H1 (cell line): ENCODE measurements at regions not wholly inside any gene's neighbourhood (a gene's known extent, or its start where the extent isn't known, plus 50 kb on each side); places are given as distances from the start of the nearest gene placed in this dataset.

Experiments used
- CTCF ChIA-PET: fragments of 300-600 bp; sonication (Branson Sonifier 250); formaldehyde crosslinking; loops from one replicate; lab custom pipeline; 2021; ENCODE audit not compliant: partially characterized antibody; lab: Charles Lee
- POLR2A ChIA-PET: fragments of 300-600 bp; sonication (Branson Sonifier 250); formaldehyde crosslinking; loops from one replicate; lab custom pipeline; 2021; ENCODE audit warnings: inconsistent platforms; ENCODE audit not compliant: partially characterized antibody; lab: Charles Lee
- DNase-seq, 2 experiments: peaks; one replicate each; pipeline versions ENCODE4 v3.0.0 to v3.0.0-alpha.2; 2010 to 2022; ENCODE audit warnings: low spot score in 2 of 2, low read depth in 1 of 2, mixed read lengths in 1 of 2
- FAIRE-seq: peaks from 2 replicates; lab custom pipeline; 2011; peaks lifted over from hg19 to GRCh38; lab: Jason Lieb, UNC
- H2AFZ ChIP-seq: 2 replicates; pipeline ENCODE4 v1.8.1; 2012; ENCODE audit warnings: low read length, inconsistent platforms
- H2AK5ac ChIP-seq: 2 replicates; pipeline ENCODE4 v1.6.1; 2013; ENCODE audit warnings: low read depth, low read length
- H2BK120ac ChIP-seq: replicated peaks from 2 replicates; pipeline ENCODE3; 2013; ENCODE audit warnings: low read depth, low read length, inconsistent platforms
- H2BK12ac ChIP-seq: 2 replicates; pipeline ENCODE4 v1.6.1; 2013; ENCODE audit warnings: low read depth, low read length
- H2BK15ac ChIP-seq: 2 replicates; pipeline ENCODE4 v1.6.1; 2013; ENCODE audit warnings: low read length
- H2BK20ac ChIP-seq: 2 replicates; pipeline ENCODE4 v1.6.1; 2013; ENCODE audit warnings: low read length
- H2BK5ac ChIP-seq: 2 replicates; pipeline ENCODE4 v1.6.1; 2013; ENCODE audit warnings: low read depth, low read length
- H3K14ac ChIP-seq: 2 replicates; pipeline ENCODE4 v1.6.1; 2013; ENCODE audit warnings: inconsistent platforms; ENCODE audit not compliant: insufficient read length
- H3K18ac ChIP-seq: 2 replicates; pipeline ENCODE4 v1.6.1; 2013; ENCODE audit warnings: low read length; ENCODE audit errors: extremely low read depth
- H3K23ac ChIP-seq: 2 replicates; pipeline ENCODE4 v1.6.1; 2013; ENCODE audit warnings: inconsistent platforms; ENCODE audit not compliant: insufficient read length
- H3K23me2 ChIP-seq: 2 replicates; pipeline ENCODE4 v1.6.1; 2013; ENCODE audit warnings: low read depth, low read length
- H3K27ac ChIP-seq: 2 replicates; pipeline ENCODE4 v1.6.1; 2011; ENCODE audit warnings: low read depth, low read length, inconsistent platforms
- H3K27me3 ChIP-seq, 4 experiments: replicated peaks in 1 of 4; 1 replicate in 1 of 4; 2 replicates in 3 of 4; pipeline versions ENCODE4 v1.6.1 to v1.8.1; 2011 to 2013; ENCODE audit warnings: low read length in 3 of 4, mild to moderate bottlenecking in 3 of 4, inconsistent platforms in 2 of 4, mixed read lengths in 2 of 4, moderate library complexity in 1 of 4; ENCODE audit not compliant: control insufficient read depth in 3 of 4, insufficient read depth in 3 of 4; ENCODE audit errors: extremely low read depth in 1 of 4
- H3K36me3 ChIP-seq, 4 experiments: 2 replicates each; pipeline versions ENCODE4 v1.6.1 to v1.8.1; 2011 to 2013; ENCODE audit warnings: mild to moderate bottlenecking in 4 of 4, low read length in 3 of 4, moderate library complexity in 2 of 4, control low read depth in 1 of 4, inconsistent platforms in 1 of 4; ENCODE audit not compliant: insufficient read depth in 4 of 4, control insufficient read depth in 2 of 4
- H3K4ac ChIP-seq: replicated peaks from 2 replicates; pipeline ENCODE3; 2013; ENCODE audit warnings: low read length, low read depth, mixed read lengths, inconsistent platforms; ENCODE audit not compliant: insufficient read length
- H3K4me1 ChIP-seq, 4 experiments: replicated peaks in 1 of 4; 1 replicate in 1 of 4; 2 replicates in 3 of 4; pipeline versions ENCODE4 v1.6.1 to v1.8.1; 2011 to 2013; ENCODE audit warnings: low read length in 3 of 4, inconsistent platforms in 2 of 4, mixed read lengths in 1 of 4; ENCODE audit not compliant: insufficient read depth in 4 of 4, control insufficient read depth in 3 of 4
- H3K4me2 ChIP-seq, 2 experiments: 2 replicates each; pipeline versions ENCODE4 v1.6.1 to v1.8.1; 2011 to 2013; ENCODE audit warnings: low read depth in 2 of 2, low read length in 2 of 2, control low read depth in 1 of 2, inconsistent platforms in 1 of 2, mild to moderate bottlenecking in 1 of 2; ENCODE audit not compliant: insufficient read depth in 1 of 2
- H3K4me3 ChIP-seq, 4 experiments: fragments of 200-600, 300-600 bp in 1 of 4; sonication (generic), shearing (Covaris generic), sonication (Bioruptor Twin) in 1 of 4; 2 replicates each; pipeline versions ENCODE4 v1.5.1 to v1.8.1; 2011 to 2016; ENCODE audit warnings: low read length in 4 of 4, low read depth in 3 of 4, control low read depth in 2 of 4, inconsistent platforms in 2 of 4, mild to moderate bottlenecking in 2 of 4, mixed read lengths in 1 of 4, moderate library complexity in 1 of 4; ENCODE audit not compliant: insufficient read depth in 2 of 4; ENCODE audit errors: extremely low read depth in 1 of 4
- H3K56ac ChIP-seq: replicated peaks from 2 replicates; pipeline ENCODE3; 2013; ENCODE audit warnings: low read depth, mild to moderate bottlenecking, mixed read lengths, low read length, inconsistent platforms; ENCODE audit not compliant: insufficient read length
- H3K79me1 ChIP-seq: 2 replicates; pipeline ENCODE4 v1.6.1; 2013; ENCODE audit warnings: low read depth, low read length, control low read depth
- H3K79me2 ChIP-seq, 2 experiments: 2 replicates each; pipeline versions ENCODE4 v1.6.1 to v1.8.1; 2012 to 2013; ENCODE audit warnings: low read length in 2 of 2, mild to moderate bottlenecking in 2 of 2, inconsistent platforms in 1 of 2; ENCODE audit not compliant: insufficient read depth in 2 of 2, control insufficient read depth in 1 of 2
- H3K9ac ChIP-seq, 4 experiments: replicated peaks in 1 of 4; 1 replicate in 1 of 4; 2 replicates in 3 of 4; pipeline versions ENCODE4 v1.6.1 to v1.8.1; 2011 to 2013; ENCODE audit warnings: low read depth in 3 of 4, low read length in 3 of 4, control low read depth in 2 of 4, mild to moderate bottlenecking in 2 of 4, moderate library complexity in 2 of 4, inconsistent platforms in 1 of 4; ENCODE audit errors: extremely low read depth in 1 of 4
- H3K9me3 ChIP-seq, 2 experiments: 2 replicates each; pipeline versions ENCODE4 v1.6.1 to v1.8.1; 2012 to 2013; ENCODE audit warnings: mild to moderate bottlenecking in 2 of 2, moderate library complexity in 2 of 2, control low read depth in 1 of 2, inconsistent platforms in 1 of 2, low read depth in 1 of 2, low read length in 1 of 2, mixed read lengths in 1 of 2; ENCODE audit not compliant: insufficient read depth in 2 of 2
- H4K20me1 ChIP-seq, 2 experiments: replicated peaks in 1 of 2; 2 replicates each; pipeline versions ENCODE3 to v1.8.1; 2011 to 2013; ENCODE audit warnings: inconsistent platforms in 2 of 2, low read length in 2 of 2, mild to moderate bottlenecking in 1 of 2; ENCODE audit not compliant: insufficient read depth in 2 of 2, control insufficient read depth in 1 of 2
- H4K5ac ChIP-seq: 2 replicates; pipeline ENCODE4 v1.6.1; 2013; ENCODE audit warnings: low read length, low read depth, mixed read lengths, inconsistent platforms; ENCODE audit not compliant: insufficient read length
- H4K8ac ChIP-seq: 2 replicates; pipeline ENCODE4 v1.8.0; 2013; ENCODE audit warnings: mild to moderate bottlenecking, moderate library complexity, low read length, inconsistent platforms; ENCODE audit not compliant: insufficient read depth; ENCODE audit errors: extremely low read depth
- H4K91ac ChIP-seq: replicated peaks from 2 replicates; pipeline ENCODE3; 2013; ENCODE audit warnings: low read length, mixed read lengths, inconsistent platforms; ENCODE audit not compliant: insufficient read length
- BACH1 ChIP-seq: IDR thresholded peaks from 2 replicates; pipeline ENCODE4 v1.6.1; 2012; ENCODE audit warnings: low read length, improper control_type of control experiment
- CTBP2 ChIP-seq: IDR thresholded peaks from 2 replicates; pipeline ENCODE4 v1.7.0; 2011; ENCODE audit warnings: borderline replicate concordance, mild to moderate bottlenecking, moderate library complexity, mixed read lengths, low read length; ENCODE audit not compliant: insufficient read depth, insufficient read length
- EGR1 ChIP-seq: IDR thresholded peaks from 2 replicates; pipeline ENCODE4 v1.6.1; 2011; ENCODE audit warnings: low read depth, low read length, borderline replicate concordance
- EP300 ChIP-seq, 2 experiments: IDR thresholded peaks; 1 replicate in 1 of 2; 2 replicates in 1 of 2; pipeline ENCODE4 v1.6.1; 2011 to 2012; ENCODE audit warnings: low read depth in 2 of 2, low read length in 2 of 2, mild to moderate bottlenecking in 2 of 2, borderline replicate concordance in 1 of 2, inconsistent platforms in 1 of 2, moderate library complexity in 1 of 2
- NRF1 ChIP-seq: IDR thresholded peaks from 2 replicates; pipeline ENCODE4 v1.6.1; 2011; ENCODE audit warnings: mild to moderate bottlenecking, low read depth, low read length, improper control_type of control experiment
- RAD21 ChIP-seq, 2 experiments: IDR thresholded peaks in 1 of 2; conservative IDR thresholded peaks in 1 of 2; 2 replicates each; pipeline ENCODE4 v1.6.1; 2011; ENCODE audit warnings: low read depth in 2 of 2, low read length in 2 of 2, improper control_type of control experiment in 1 of 2, inconsistent platforms in 1 of 2, mild to moderate bottlenecking in 1 of 2, moderate library complexity in 1 of 2
- RFX5 ChIP-seq: IDR thresholded peaks from 2 replicates; pipeline ENCODE4 v1.6.1; 2011; ENCODE audit warnings: low read depth, low read length, improper control_type of control experiment, borderline replicate concordance
- SP2 ChIP-seq: IDR thresholded peaks from 2 replicates; pipeline ENCODE4 v1.6.1; 2012; ENCODE audit warnings: mild to moderate bottlenecking, low read length, inconsistent platforms
- TAF7 ChIP-seq: optimal IDR thresholded peaks from 2 replicates; pipeline ENCODE3; 2011; ENCODE audit warnings: low read depth, mild to moderate bottlenecking, inconsistent platforms, low read length, moderate library complexity, borderline replicate concordance
- TEAD4 ChIP-seq: IDR thresholded peaks from 2 replicates; pipeline ENCODE4 v1.6.1; 2012; ENCODE audit warnings: low read depth, low read length, inconsistent platforms, mixed read lengths
- WGBS, 2 experiments: shearing (Covaris generic) in 1 of 2; methylation state at CpG; one replicate each; pipeline versions ENCODE4 v1.1.6 to v1.1.7; 2013 to 2015; ENCODE audit warnings: low lambda C conversion rate in 2 of 2, mixed read lengths in 2 of 2, inconsistent platforms in 1 of 2, low coverage in 1 of 2, missing lambda C conversion rate in 1 of 2; ENCODE audit not compliant: insufficient replicate concordance in 2 of 2, insufficient coverage in 1 of 2, insufficient read length in 1 of 2; ENCODE audit errors: extremely low coverage in 1 of 2, missing lambda C conversion rate in 1 of 2; 5-methylcytosine and 5-hydroxymethylcytosine counted together

GRCh38 chr3:81216192-81216591 is 545.3 kb downstream of the GBE1 start:
- H3K4me2 ChIP-seq: no peak overlapping the region
- no peaks in the 10 kb centered on the region for H3K79me2 ChIP-seq
- H4K8ac ChIP-seq: no peak overlapping the region
- H2BK15ac ChIP-seq: no peak overlapping the region
- H3K36me3 ChIP-seq: no peaks in the 10 kb centered on the region
- DNase-seq (no peak), FAIRE-seq (no peak)
- H2BK12ac ChIP-seq: no peak overlapping the region
- H2BK5ac ChIP-seq: no peak overlapping the region
- no peak overlapping the region for H2BK20ac ChIP-seq
- no peaks in the 10 kb centered on the region for H4K20me1 ChIP-seq
- H4K5ac ChIP-seq: no peak overlapping the region
- no peak overlapping the region for H3K23ac ChIP-seq
- no peak overlapping the region for H3K9ac ChIP-seq
- POLR2A ChIA-PET: no interaction called here
- no peak overlapping the region for H3K4me3 ChIP-seq
- no peaks in the 10 kb centered on the region for H3K23me2 ChIP-seq
- H3K14ac ChIP-seq: no peak overlapping the region
- H3K9me3 ChIP-seq: no peaks in the 10 kb centered on the region
- H3K4ac ChIP-seq: no peak overlapping the region
- CTCF ChIA-PET: interaction anchor here (1.5 kb wide), 1 partner anchor 123 kb away, joined by 3 read pairs; no protein-coding TSS in a partner anchor
- no peak overlapping the region for H2BK120ac ChIP-seq
- no peaks in the 10 kb centered on the region for H3K4me1 ChIP-seq
- H3K56ac ChIP-seq: no peak overlapping the region
- TF ChIP-seq CTBP2: no peak
- no peak for TF ChIP-seq TAF7
- TF ChIP-seq RAD21 (IDR thresholded peaks at IDR 0.05 in 1 of 2, conservative IDR thresholded peaks at IDR 0.05 in 1 of 2; ENCODE audit: low read depth in 2 of 2, low read length in 2 of 2): no peak
- no peak for TF ChIP-seq BACH1
- TF ChIP-seq RFX5: no peak
- no peak for TF ChIP-seq SP2
- no peak for TF ChIP-seq TEAD4
- no peak for TF ChIP-seq EP300 (IDR thresholded peaks at IDR 0.05; ENCODE audit: borderline replicate concordance in 1 of 2, low read depth in 2 of 2, low read length in 2 of 2)
- no peak for TF ChIP-seq EGR1
- TF ChIP-seq NRF1: no peak
- TF ChIP-seq, all 59 proteins: peak for 0
- H3K27ac ChIP-seq: no peak overlapping the region
- WGBS, 2 experiments: 97% methylated on average over 4 of the region's 4 CpGs; no CpG with 5 or more reads in 1 of the 2 experiments
- no peaks in the 10 kb centered on the region for H3K27me3 ChIP-seq
- no peak overlapping the region for H4K91ac ChIP-seq
- no peak overlapping the region for H2AK5ac ChIP-seq
- no peak overlapping the region for H3K18ac ChIP-seq
- H2AFZ ChIP-seq: no peak overlapping the region
- no peaks in the 10 kb centered on the region for H3K79me1 ChIP-seq
